GM06990 (cell line): ENCODE measurements at regions not wholly inside any gene's neighbourhood (a gene's known extent, or its start where the extent isn't known, plus 50 kb on each side); places are given as distances from the start of the nearest gene placed in this dataset.

Experiments used
- DNase-seq: peaks from one replicate; pipeline ENCODE4 v3.0.0-alpha.2; 2011; ENCODE audit not compliant: insufficient read length; ENCODE audit errors: extremely low read depth
- H3K27me3 ChIP-seq: replicated peaks from 2 replicates; pipeline ENCODE4 v1.6.0; 2011; ENCODE audit warnings: low read length; ENCODE audit not compliant: control insufficient read depth, insufficient read depth
- H3K36me3 ChIP-seq: 2 replicates; pipeline ENCODE4 v1.5.1; 2011; ENCODE audit warnings: low read length; ENCODE audit not compliant: control insufficient read depth, insufficient read depth
- H3K4me3 ChIP-seq: replicated peaks from 2 replicates; pipeline ENCODE4 v1.5.1; 2011; ENCODE audit warnings: low read depth, mild to moderate bottlenecking, control low read depth, low read length
- TF ChIP-seq, protein P1 (sequence below): IDR thresholded peaks from 2 replicates; pipeline ENCODE4 v1.5.1; 2011; ENCODE audit warnings: low read length, control low read depth, mild to moderate bottlenecking, inconsistent platforms; ENCODE audit not compliant: insufficient read depth, poor library complexity, severe bottlenecking

DNA sequence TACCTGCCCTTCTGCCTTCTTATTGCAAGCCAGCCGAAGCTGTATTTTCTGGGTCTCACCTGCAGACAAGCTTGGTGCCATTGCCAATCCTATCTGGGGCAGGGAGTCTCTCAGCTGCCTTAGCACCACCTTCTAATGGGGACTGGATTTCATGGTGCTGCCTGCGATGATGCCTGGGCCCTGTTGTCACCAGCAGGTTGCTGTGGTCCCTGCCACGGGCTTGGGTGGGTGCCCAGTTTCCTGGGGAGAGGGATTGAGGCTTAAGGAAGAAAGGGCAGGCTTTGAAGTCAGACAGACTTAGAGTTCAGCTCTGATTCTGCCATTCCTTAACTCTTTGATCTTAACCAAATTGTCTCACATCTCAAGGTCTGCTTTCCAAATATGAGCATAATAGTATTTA lies 87.4 kb upstream of the CD96 start:
- no peak overlapping the region for H3K4me3 ChIP-seq
- no peaks in the 10 kb centered on the region for H3K27me3 ChIP-seq
- DNase-seq = no peak
- TF ChIP-seq, protein P1, sequence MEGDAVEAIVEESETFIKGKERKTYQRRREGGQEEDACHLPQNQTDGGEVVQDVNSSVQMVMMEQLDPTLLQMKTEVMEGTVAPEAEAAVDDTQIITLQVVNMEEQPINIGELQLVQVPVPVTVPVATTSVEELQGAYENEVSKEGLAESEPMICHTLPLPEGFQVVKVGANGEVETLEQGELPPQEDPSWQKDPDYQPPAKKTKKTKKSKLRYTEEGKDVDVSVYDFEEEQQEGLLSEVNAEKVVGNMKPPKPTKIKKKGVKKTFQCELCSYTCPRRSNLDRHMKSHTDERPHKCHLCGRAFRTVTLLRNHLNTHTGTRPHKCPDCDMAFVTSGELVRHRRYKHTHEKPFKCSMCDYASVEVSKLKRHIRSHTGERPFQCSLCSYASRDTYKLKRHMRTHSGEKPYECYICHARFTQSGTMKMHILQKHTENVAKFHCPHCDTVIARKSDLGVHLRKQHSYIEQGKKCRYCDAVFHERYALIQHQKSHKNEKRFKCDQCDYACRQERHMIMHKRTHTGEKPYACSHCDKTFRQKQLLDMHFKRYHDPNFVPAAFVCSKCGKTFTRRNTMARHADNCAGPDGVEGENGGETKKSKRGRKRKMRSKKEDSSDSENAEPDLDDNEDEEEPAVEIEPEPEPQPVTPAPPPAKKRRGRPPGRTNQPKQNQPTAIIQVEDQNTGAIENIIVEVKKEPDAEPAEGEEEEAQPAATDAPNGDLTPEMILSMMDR = no peak
- H3K36me3 ChIP-seq = no peaks in the 10 kb centered on the region

DNA sequence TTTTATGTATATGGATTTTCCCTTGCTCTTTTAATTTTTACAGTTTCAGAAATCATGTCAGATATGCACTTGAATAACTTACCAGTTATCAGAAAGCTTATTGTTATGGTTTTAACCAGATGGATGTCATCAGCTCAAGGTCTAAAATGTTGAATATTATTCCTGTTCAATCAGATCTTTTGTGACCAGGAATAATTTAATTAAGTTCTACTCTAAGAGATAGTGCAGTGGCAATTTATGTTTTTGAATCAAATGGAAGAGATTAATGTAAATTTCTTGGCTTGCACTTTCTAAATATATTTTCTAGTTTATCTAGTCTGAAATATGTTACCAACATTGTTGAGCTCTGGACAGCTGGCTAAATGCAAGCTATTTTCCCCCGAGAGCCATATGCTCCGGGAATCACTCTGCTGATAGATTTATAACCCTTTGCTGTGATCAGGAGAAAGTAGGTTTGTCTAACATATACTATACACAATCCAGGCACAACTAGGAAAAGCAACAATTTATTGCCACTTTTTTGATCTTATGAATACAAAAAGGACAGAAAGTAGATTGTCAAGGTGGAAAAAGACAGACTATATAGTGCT lies 76.8 kb upstream of the CD96 start:
- Histone ChIP-seq H3K36me3 (no peaks in the 10 kb centered on the region), H3K27me3 (no peaks in the 10 kb centered on the region), H3K4me3 (no peak overlapping the region)
- TF ChIP-seq, protein P1 = no peak
- no peak for DNase-seq

DNA sequence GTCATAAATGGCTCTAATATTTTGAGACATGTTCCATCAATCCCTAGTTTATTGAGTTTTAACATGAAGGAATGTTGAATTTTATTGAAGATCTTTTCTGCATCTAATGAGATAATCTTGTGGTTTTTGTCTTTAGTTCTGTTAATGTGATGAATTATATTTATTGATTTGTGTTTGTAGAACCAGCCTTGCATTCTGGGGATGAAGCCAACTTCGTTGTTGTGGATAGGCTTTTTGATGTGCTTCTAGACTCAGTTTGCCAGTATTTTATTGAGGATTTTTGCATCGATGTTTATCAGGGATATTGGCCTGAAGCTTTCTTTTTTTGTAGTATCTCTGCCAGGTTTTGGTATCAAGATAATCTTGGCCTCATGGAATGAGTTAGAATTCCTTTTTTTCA lies 72.0 kb upstream of the CD96 start:
- no peaks in the 10 kb centered on the region for H3K36me3 ChIP-seq
- H3K27me3 ChIP-seq = no peaks in the 10 kb centered on the region
- DNase-seq = no peak
- H3K4me3 ChIP-seq = no peak overlapping the region
- TF ChIP-seq, protein P1 = no peak

DNA sequence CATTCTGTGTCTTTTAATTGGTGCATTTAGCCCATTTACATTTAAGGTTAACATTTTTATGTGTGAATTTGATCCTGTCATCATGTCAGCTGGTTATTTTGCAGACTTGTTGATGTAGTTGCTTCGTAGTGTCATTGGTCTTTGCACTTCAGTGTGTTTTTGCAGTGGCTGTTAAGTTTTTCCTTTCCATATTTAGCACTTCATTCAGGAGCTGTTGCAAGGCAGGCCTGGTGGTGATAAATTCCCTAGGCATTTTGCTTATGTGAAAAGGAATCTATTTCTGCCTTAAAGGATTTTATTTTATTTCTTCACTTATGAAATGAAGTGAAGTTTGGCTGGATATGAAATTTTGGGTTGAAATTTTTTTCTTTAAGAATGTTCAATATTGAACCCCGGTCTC lies 70.2 kb upstream of the CD96 start:
- Histone ChIP-seq H3K4me3 (no peak overlapping the region), H3K36me3 (no peaks in the 10 kb centered on the region), H3K27me3 (no peaks in the 10 kb centered on the region)
- no peak for DNase-seq
- TF ChIP-seq, protein P1 = no peak

DNA sequence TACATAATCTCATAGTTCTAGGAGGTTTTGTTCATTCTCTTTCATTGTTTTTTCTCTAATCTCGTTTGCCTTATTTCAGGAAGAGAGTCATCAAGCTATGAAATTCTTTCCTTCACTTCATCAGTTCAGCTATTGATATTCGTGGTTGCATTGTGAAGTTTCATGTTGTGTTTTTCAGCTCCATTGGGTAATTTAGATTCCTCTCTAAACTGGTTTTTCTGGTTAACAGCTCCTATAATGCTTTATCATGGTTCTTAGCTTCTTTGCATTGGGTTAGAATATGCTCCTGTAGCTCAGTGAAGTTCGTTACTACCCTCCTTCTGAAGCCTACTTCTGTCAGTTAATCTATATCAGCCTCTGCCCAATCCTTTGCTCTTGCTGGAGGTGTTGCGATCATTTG lies 69.4 kb upstream of the CD96 start:
- H3K27me3 ChIP-seq = no peaks in the 10 kb centered on the region
- DNase-seq = no peak
- H3K4me3 ChIP-seq = no peak overlapping the region
- no peaks in the 10 kb centered on the region for H3K36me3 ChIP-seq
- TF ChIP-seq, protein P1 = no peak

DNA sequence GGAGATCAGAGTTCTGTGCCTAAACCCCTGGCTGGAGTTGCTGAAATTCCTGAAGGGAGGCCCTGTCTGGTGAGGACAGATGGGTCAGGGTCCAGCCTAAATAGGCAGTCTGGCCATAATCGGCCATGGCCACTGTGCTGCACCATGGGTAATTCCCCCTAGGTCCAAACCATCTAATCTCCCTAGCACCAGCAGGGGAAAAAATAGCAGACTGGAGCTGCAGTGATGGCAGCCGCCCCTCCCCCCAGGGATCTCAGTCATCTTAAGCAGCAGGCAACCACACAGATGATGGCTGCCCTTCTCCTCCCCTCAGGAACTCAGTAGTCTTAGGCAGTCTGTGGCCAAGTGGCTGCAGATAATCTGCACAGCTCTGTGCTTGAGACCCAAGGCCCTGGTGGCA lies 68.4 kb upstream of the CD96 start:
- H3K36me3 ChIP-seq = no peaks in the 10 kb centered on the region
- TF ChIP-seq, protein P1 = no peak
- DNase-seq = no peak

More for the DNA sequence above, 68.4 kb upstream of the CD96 start:
- Histone ChIP-seq H3K4me3 (no peak overlapping the region), H3K27me3 (no peaks in the 10 kb centered on the region)
